K562 (cell line): ENCODE measurements at regions not wholly inside any gene's neighbourhood (a gene's known extent, or its start where the extent isn't known, plus 50 kb on each side); places are given as distances from the start of the nearest gene placed in this dataset.

ENCODE experiments used
- BCOR ChIP-seq: fragments of 450-650 bp; IDR thresholded peaks from 2 replicates; pipeline ENCODE4 v1.6.1; 2016
- BRD4 ChIP-seq: fragments of 200-600 bp; sonication (generic); IDR thresholded peaks from 2 replicates; pipeline ENCODE4 v1.6.1; 2017; ENCODE audit warnings: inconsistent platforms
- CBFA2T3 ChIP-seq: fragments of 450-650 bp; IDR thresholded peaks from 2 replicates; pipeline ENCODE4 v1.6.1; 2017
- CGGBP1 ChIP-seq: fragments of 250-450 bp; sonication (Bioruptor Pico); IDR thresholded peaks from 2 replicates; pipeline ENCODE4 v1.9.0; 2021; ENCODE audit warnings: mild to moderate bottlenecking
- HNRNPK ChIP-seq: fragments of 200-400 bp; formaldehyde crosslinking; IDR thresholded peaks from one replicate; pipeline ENCODE4 v1.6.1; 2018; ENCODE audit warnings: mild to moderate bottlenecking, low read depth, low read length; ENCODE audit not compliant: poor library complexity, severe bottlenecking
- JUNB ChIP-seq: fragments of 450-650 bp; formaldehyde crosslinking; conservative IDR thresholded peaks from 2 replicates; pipeline ENCODE4 v1.4.0; 2020; ENCODE audit warnings: mild to moderate bottlenecking
- KAT8 ChIP-seq: fragments of 450-650 bp; IDR thresholded peaks from 2 replicates; pipeline ENCODE4 v1.6.1; 2016; ENCODE audit warnings: low read depth, mild to moderate bottlenecking
- MITF ChIP-seq: IDR thresholded peaks from 2 replicates; pipeline ENCODE4 v1.6.1; 2014; ENCODE audit warnings: antibody characterized with exemption
- PHF20 ChIP-seq: fragments of 450-650 bp; IDR thresholded peaks from 2 replicates; pipeline ENCODE4 v1.6.1; 2018; ENCODE audit not compliant: partially characterized antibody
- RFX1 ChIP-seq: fragments of 450-650 bp; IDR thresholded peaks from 2 replicates; pipeline ENCODE4 v1.6.1; 2016; ENCODE audit warnings: mild to moderate bottlenecking, moderate library complexity
- RFX7 ChIP-seq: fragments of 250-450 bp; sonication (Bioruptor Pico); IDR thresholded peaks from 2 replicates; pipeline ENCODE4 v1.5.1; 2021; ENCODE audit warnings: mild to moderate bottlenecking
- SMAD1 ChIP-seq: fragments of 150-350 bp; IDR thresholded peaks from 2 replicates; pipeline ENCODE4 v1.6.1; 2014; ENCODE audit warnings: low read length, low read depth; ENCODE audit not compliant: partially characterized antibody
- SOX6 ChIP-seq: fragments of 450-650 bp; IDR thresholded peaks from 2 replicates; pipeline ENCODE4 v1.6.1; 2014; ENCODE audit warnings: mild to moderate bottlenecking
- STAT6 ChIP-seq: sonication (generic); formaldehyde crosslinking; IDR thresholded peaks from 2 replicates; pipeline ENCODE4 v1.8.1; 2023; ENCODE audit warnings: mild to moderate bottlenecking, missing genetic modification reagents
- ZNF121 ChIP-seq: sonication (generic); formaldehyde crosslinking; conservative IDR thresholded peaks from 2 replicates; pipeline ENCODE4 v1.8.0; 2022; ENCODE audit warnings: missing genetic modification reagents
- ZNF699 ChIP-seq: fragments of 250-450 bp; sonication (Bioruptor Pico); IDR thresholded peaks from 2 replicates; pipeline ENCODE4 v1.8.0; 2021; ENCODE audit warnings: mild to moderate bottlenecking, moderate library complexity; ENCODE audit not compliant: insufficient replicate concordance
- ZNF75A ChIP-seq: fragments of 450-650 bp; formaldehyde crosslinking; IDR thresholded peaks from 2 replicates; pipeline ENCODE4 v1.4.0; 2020; ENCODE audit warnings: mild to moderate bottlenecking
- ZNF778 ChIP-seq: fragments of 450-650 bp; formaldehyde crosslinking; IDR thresholded peaks from 2 replicates; pipeline ENCODE4 v1.4.0; 2020; ENCODE audit warnings: mild to moderate bottlenecking, moderate library complexity
- TF ChIP-seq, protein P1 (sequence below): fragments of 250-450 bp; sonication (Bioruptor Pico); IDR thresholded peaks from 2 replicates; pipeline ENCODE4 v1.8.0; 2022; ENCODE audit warnings: inconsistent platforms, mild to moderate bottlenecking, moderate library complexity, borderline replicate concordance
- TF ChIP-seq, protein P2 (sequence below), 3 experiments: IDR thresholded peaks in 2 of 3; conservative IDR thresholded peaks in 1 of 3; 2 replicates each; pipeline ENCODE4 v1.5.1; 2011 to 2012; ENCODE audit warnings: low read length in 3 of 3, mild to moderate bottlenecking in 3 of 3, control low read depth in 2 of 3, improper control_type of control experiment in 1 of 3, inconsistent platforms in 1 of 3, low read depth in 1 of 3, mixed read lengths in 1 of 3, moderate library complexity in 1 of 3; ENCODE audit not compliant: insufficient read depth in 2 of 3
- TF ChIP-seq, protein P3 (sequence below), 2 experiments: fragments of 450-650 bp in 1 of 2; sonication (generic) in 1 of 2; formaldehyde crosslinking in 1 of 2; IDR thresholded peaks in 1 of 2; conservative IDR thresholded peaks in 1 of 2; 2 replicates each; pipeline versions ENCODE4 v1.6.1 to v1.8.1; 2016 to 2023; ENCODE audit warnings: mild to moderate bottlenecking in 2 of 2, moderate library complexity in 2 of 2, inconsistent platforms in 1 of 2, missing genetic modification reagents in 1 of 2

- TF ChIP-seq CGGBP1 (CRISPR knock-in tag) (no peak), ZNF778 (CRISPR knock-in tag) (no peak), ZNF121 (no peak), RFX7 (no peak), JUNB (CRISPR knock-in tag) (no peak), HNRNPK (no peak), BRD4 (peak; percentile 12; the same call in 1 of the 2 replicates), MITF (no peak), RFX1 (no peak), PHF20 (peak; percentile 71), CBFA2T3 (no peak; the same call in 1 of the 2 replicates), SMAD1 (no peak), ZNF75A (CRISPR knock-in tag) (no peak), SOX6 (no peak), STAT6 (no peak), BCOR (peak; percentile 96), KAT8 (no peak), ZNF699 (CRISPR knock-in tag) (no peak)
- TF ChIP-seq, protein P1, sequence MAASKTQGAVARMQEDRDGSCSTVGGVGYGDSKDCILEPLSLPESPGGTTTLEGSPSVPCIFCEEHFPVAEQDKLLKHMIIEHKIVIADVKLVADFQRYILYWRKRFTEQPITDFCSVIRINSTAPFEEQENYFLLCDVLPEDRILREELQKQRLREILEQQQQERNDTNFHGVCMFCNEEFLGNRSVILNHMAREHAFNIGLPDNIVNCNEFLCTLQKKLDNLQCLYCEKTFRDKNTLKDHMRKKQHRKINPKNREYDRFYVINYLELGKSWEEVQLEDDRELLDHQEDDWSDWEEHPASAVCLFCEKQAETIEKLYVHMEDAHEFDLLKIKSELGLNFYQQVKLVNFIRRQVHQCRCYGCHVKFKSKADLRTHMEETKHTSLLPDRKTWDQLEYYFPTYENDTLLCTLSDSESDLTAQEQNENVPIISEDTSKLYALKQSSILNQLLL (CRISPR knock-in tag) = no peak
- TF ChIP-seq, protein P2, sequence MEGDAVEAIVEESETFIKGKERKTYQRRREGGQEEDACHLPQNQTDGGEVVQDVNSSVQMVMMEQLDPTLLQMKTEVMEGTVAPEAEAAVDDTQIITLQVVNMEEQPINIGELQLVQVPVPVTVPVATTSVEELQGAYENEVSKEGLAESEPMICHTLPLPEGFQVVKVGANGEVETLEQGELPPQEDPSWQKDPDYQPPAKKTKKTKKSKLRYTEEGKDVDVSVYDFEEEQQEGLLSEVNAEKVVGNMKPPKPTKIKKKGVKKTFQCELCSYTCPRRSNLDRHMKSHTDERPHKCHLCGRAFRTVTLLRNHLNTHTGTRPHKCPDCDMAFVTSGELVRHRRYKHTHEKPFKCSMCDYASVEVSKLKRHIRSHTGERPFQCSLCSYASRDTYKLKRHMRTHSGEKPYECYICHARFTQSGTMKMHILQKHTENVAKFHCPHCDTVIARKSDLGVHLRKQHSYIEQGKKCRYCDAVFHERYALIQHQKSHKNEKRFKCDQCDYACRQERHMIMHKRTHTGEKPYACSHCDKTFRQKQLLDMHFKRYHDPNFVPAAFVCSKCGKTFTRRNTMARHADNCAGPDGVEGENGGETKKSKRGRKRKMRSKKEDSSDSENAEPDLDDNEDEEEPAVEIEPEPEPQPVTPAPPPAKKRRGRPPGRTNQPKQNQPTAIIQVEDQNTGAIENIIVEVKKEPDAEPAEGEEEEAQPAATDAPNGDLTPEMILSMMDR (IDR thresholded peaks at IDR 0.05 in 2 of 3, conservative IDR thresholded peaks at IDR 0.05 in 1 of 3; ENCODE audit: insufficient read depth in 2 of 3, low read depth in 1 of 3, low read length in 3 of 3) = no peak
- TF ChIP-seq, protein P3, sequence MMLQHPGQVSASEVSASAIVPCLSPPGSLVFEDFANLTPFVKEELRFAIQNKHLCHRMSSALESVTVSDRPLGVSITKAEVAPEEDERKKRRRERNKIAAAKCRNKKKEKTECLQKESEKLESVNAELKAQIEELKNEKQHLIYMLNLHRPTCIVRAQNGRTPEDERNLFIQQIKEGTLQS (IDR thresholded peaks at IDR 0.05) = peak; percentile 55; the same call in 1 of the 2 replicates
- TF ChIP-seq, protein P3 (CRISPR knock-in tag; conservative IDR thresholded peaks at IDR 0.05) = no peak
These were observed 88.4 kb downstream of the CCDC71L start (continued) for GRCh38 chr7:106572394-106573124.
